ENCODE measurements at regions not wholly inside any gene's neighbourhood (a gene's known extent, or its start where the extent isn't known, plus 50 kb on each side); places are given as distances from the start of the nearest gene placed in this dataset.

GRCh38 chr3:82236257-82236656 is 474.8 kb upstream of the GBE1 start:
- no peak for TF ChIP-seq CTCF (IDR thresholded peaks at IDR 0.05; ENCODE audit: borderline replicate concordance, extremely low read depth, insufficient read depth)

GRCh38 chr3:82229397-82229796 is 468.0 kb upstream of the GBE1 start:
- Histone ChIP-seq H3K27ac (ENCODE audit: low read depth in 2 of 2, low read length in 2 of 2) (no peak overlapping the region), H3K36me3 (ENCODE audit: control insufficient read depth in 2 of 3, insufficient read depth in 3 of 3, low read length in 3 of 3) (no peaks in the 10 kb centered on the region), H3K4me1 (ENCODE audit: control insufficient read depth in 2 of 3, insufficient read depth in 2 of 3, low read depth in 1 of 3, low read length in 3 of 3) (no peaks in the 10 kb centered on the region), H3K27me3 (ENCODE audit: control insufficient read depth, insufficient read depth, low read length) (no peaks in the 10 kb centered on the region), H3K9me3 (ENCODE audit: control insufficient read depth in 2 of 3, insufficient read depth in 1 of 3, low read length in 3 of 3) (no peaks in the 10 kb centered on the region), H3K4me3 (ENCODE audit: low read length in 3 of 3) (no peak overlapping the region), H3K9ac (ENCODE audit: low read length in 3 of 3) (no peak overlapping the region)
- no peak for TF ChIP-seq CTCF (IDR thresholded peaks at IDR 0.05; ENCODE audit: borderline replicate concordance, extremely low read depth, insufficient read depth)
- FAIRE-seq (no peak), DNase-seq (no peak)
- intact Hi-C loops (cut with DNase I), result no loop called here

More at GRCh38 chr3:82236257-82236656, 474.8 kb upstream of the GBE1 start:
- no peaks in the 10 kb centered on the region for H3K36me3 ChIP-seq (ENCODE audit: control insufficient read depth in 2 of 3, insufficient read depth in 3 of 3, low read length in 3 of 3)
- no peak for FAIRE-seq
- no peaks in the 10 kb centered on the region for H3K27me3 ChIP-seq (ENCODE audit: control insufficient read depth, insufficient read depth, low read length)
- no peak overlapping the region for H3K27ac ChIP-seq (ENCODE audit: low read depth in 2 of 2, low read length in 2 of 2)
- H3K9me3 ChIP-seq (ENCODE audit: control insufficient read depth in 2 of 3, insufficient read depth in 1 of 3, low read length in 3 of 3), result no peaks in the 10 kb centered on the region
- intact Hi-C loops (cut with DNase I), result no loop called here
- DNase-seq, result no peak
- H3K4me3 ChIP-seq (ENCODE audit: low read length in 3 of 3), result no peak overlapping the region
- H3K4me1 ChIP-seq (ENCODE audit: control insufficient read depth in 2 of 3, insufficient read depth in 2 of 3, low read depth in 1 of 3, low read length in 3 of 3), result no peaks in the 10 kb centered on the region
- no peak overlapping the region for H3K9ac ChIP-seq (ENCODE audit: low read length in 3 of 3)

- FAIRE-seq (no peak), DNase-seq (no peak)
- Histone ChIP-seq H3K27me3 (ENCODE audit: control insufficient read depth, insufficient read depth, low read length) (no peaks in the 10 kb centered on the region), H3K9ac (ENCODE audit: low read length in 3 of 3) (no peak overlapping the region), H3K4me1 (ENCODE audit: control insufficient read depth in 2 of 3, insufficient read depth in 2 of 3, low read depth in 1 of 3, low read length in 3 of 3) (no peaks in the 10 kb centered on the region), H3K27ac (ENCODE audit: low read depth in 2 of 2, low read length in 2 of 2) (no peak overlapping the region), H3K36me3 (ENCODE audit: control insufficient read depth in 2 of 3, insufficient read depth in 3 of 3, low read length in 3 of 3) (no peaks in the 10 kb centered on the region), H3K4me3 (ENCODE audit: low read length in 3 of 3) (no peak overlapping the region), H3K9me3 (ENCODE audit: control insufficient read depth in 2 of 3, insufficient read depth in 1 of 3, low read length in 3 of 3) (no peaks in the 10 kb centered on the region)
- intact Hi-C loops (cut with DNase I), result no loop called here
- no peak for TF ChIP-seq CTCF (IDR thresholded peaks at IDR 0.05; ENCODE audit: borderline replicate concordance, extremely low read depth, insufficient read depth)
Observed at GRCh38 chr3:82224661-82225060, 463.2 kb upstream of the GBE1 start.

- Histone ChIP-seq H3K27me3 (ENCODE audit: control insufficient read depth, insufficient read depth, low read length) (no peaks in the 10 kb centered on the region), H3K9me3 (ENCODE audit: control insufficient read depth in 2 of 3, insufficient read depth in 1 of 3, low read length in 3 of 3) (no peaks in the 10 kb centered on the region), H3K27ac (ENCODE audit: low read depth in 2 of 2, low read length in 2 of 2) (no peak overlapping the region), H3K4me3 (ENCODE audit: low read length in 3 of 3) (no peak overlapping the region), H3K4me1 (ENCODE audit: control insufficient read depth in 2 of 3, insufficient read depth in 2 of 3, low read depth in 1 of 3, low read length in 3 of 3) (no peaks in the 10 kb centered on the region), H3K36me3 (ENCODE audit: control insufficient read depth in 2 of 3, insufficient read depth in 3 of 3, low read length in 3 of 3) (no peaks in the 10 kb centered on the region), H3K9ac (ENCODE audit: low read length in 3 of 3) (no peak overlapping the region)
- intact Hi-C loops (cut with DNase I), result no loop called here
- TF ChIP-seq CTCF (IDR thresholded peaks at IDR 0.05; ENCODE audit: borderline replicate concordance, extremely low read depth, insufficient read depth), result no peak
- FAIRE-seq (no peak), DNase-seq (no peak)
Observed at GRCh38 chr3:82222401-82222800, 461.0 kb upstream of the GBE1 start.
